HepG2 (cell line): ENCODE measurements at regions not wholly inside any gene's neighbourhood (a gene's known extent, or its start where the extent isn't known, plus 50 kb on each side); places are given as distances from the start of the nearest gene placed in this dataset.
A peak's percentile ranks its signal among the peaks of the same experiment; 100 is the strongest.

Experiments
- ATAD3A ChIP-seq: sonication (generic); formaldehyde crosslinking; IDR thresholded peaks from 2 replicates; pipeline ENCODE4 v1.4.0; 2020; ENCODE audit warnings: missing genetic modification reagents
- CBFB ChIP-seq: sonication (generic); formaldehyde crosslinking; IDR thresholded peaks from 2 replicates; pipeline ENCODE4 v1.4.0; 2020; ENCODE audit warnings: missing genetic modification reagents
- CREBL2 ChIP-seq: sonication (generic); formaldehyde crosslinking; IDR thresholded peaks from 2 replicates; pipeline ENCODE4 v1.8.1; 2023; ENCODE audit warnings: missing genetic modification reagents, mild to moderate bottlenecking, borderline replicate concordance
- DDIT3 ChIP-seq: sonication (generic); formaldehyde crosslinking; IDR thresholded peaks from 2 replicates; pipeline ENCODE4 v1.4.0; 2020; ENCODE audit warnings: mild to moderate bottlenecking, missing genetic modification reagents
- ELF3 ChIP-seq: IDR thresholded peaks from 2 replicates; pipeline ENCODE4 v1.6.1; 2016; ENCODE audit warnings: missing genetic modification reagents, missing compliant biosample characterization
- ERF ChIP-seq: IDR thresholded peaks from 2 replicates; pipeline ENCODE4 v1.6.1; 2018; ENCODE audit warnings: missing biosample characterization, missing genetic modification reagents
- EZH2 ChIP-seq: conservative IDR thresholded peaks from 2 replicates; pipeline ENCODE4 v1.6.1; 2012; ENCODE audit warnings: mild to moderate bottlenecking, low read depth, low read length, moderate library complexity
- GABPB1 ChIP-seq: IDR thresholded peaks from 2 replicates; pipeline ENCODE4 v1.6.1; 2016; ENCODE audit warnings: mild to moderate bottlenecking, missing genetic modification reagents, moderate library complexity, missing compliant biosample characterization
- MIXL1 ChIP-seq: IDR thresholded peaks from 2 replicates; pipeline ENCODE4 v1.6.1; 2016
- NFYB ChIP-seq: sonication (generic); formaldehyde crosslinking; IDR thresholded peaks from 2 replicates; pipeline ENCODE4 v1.4.0; 2020; ENCODE audit warnings: missing genetic modification reagents
- NR2F2 ChIP-seq: IDR thresholded peaks from 2 replicates; pipeline ENCODE4 v1.6.1; 2012; ENCODE audit warnings: low read depth, inconsistent platforms, borderline replicate concordance
- REPIN1 ChIP-seq: sonication (generic); formaldehyde crosslinking; IDR thresholded peaks from 2 replicates; pipeline ENCODE4 v1.8.0; 2022; ENCODE audit warnings: missing genetic modification reagents, low read depth, mild to moderate bottlenecking, borderline replicate concordance
- SIN3A ChIP-seq: IDR thresholded peaks from 2 replicates; pipeline ENCODE4 v1.6.1; 2011; ENCODE audit warnings: low read depth, mild to moderate bottlenecking, control low read depth, low read length, borderline replicate concordance
- SRSF1 ChIP-seq: fragments of 200-400 bp; formaldehyde crosslinking; optimal IDR thresholded peaks from 2 replicates; pipeline ENCODE3; 2017; ENCODE audit warnings: mild to moderate bottlenecking, low read depth, low read length, moderate library complexity
- TBX2 ChIP-seq: sonication (generic); formaldehyde crosslinking; IDR thresholded peaks from 2 replicates; pipeline ENCODE4 v1.5.0; 2020; ENCODE audit warnings: missing genetic modification reagents, mild to moderate bottlenecking, borderline replicate concordance
- TEF ChIP-seq: sonication (generic); formaldehyde crosslinking; IDR thresholded peaks from 2 replicates; pipeline ENCODE4 v1.5.0; 2020; ENCODE audit warnings: missing genetic modification reagents
- TOPORS ChIP-seq: sonication (generic); formaldehyde crosslinking; IDR thresholded peaks from 2 replicates; pipeline ENCODE4 v1.8.0; 2023; ENCODE audit warnings: mild to moderate bottlenecking, missing genetic modification reagents
- YY1 ChIP-seq: IDR thresholded peaks from 2 replicates; pipeline ENCODE4 v1.6.1; 2011; ENCODE audit warnings: low read length, low read depth, moderate library complexity, mild to moderate bottlenecking; ENCODE audit not compliant: insufficient read depth, insufficient replicate concordance
- ZBTB14 ChIP-seq: sonication (generic); formaldehyde crosslinking; IDR thresholded peaks from 2 replicates; pipeline ENCODE4 v1.4.0; 2020; ENCODE audit warnings: missing genetic modification reagents
- ZNF260 ChIP-seq: sonication (generic); formaldehyde crosslinking; IDR thresholded peaks from 2 replicates; pipeline ENCODE4 v1.4.0; 2020; ENCODE audit warnings: missing genetic modification reagents, low read depth, mild to moderate bottlenecking, borderline replicate concordance
- ZNF34 ChIP-seq: sonication (generic); formaldehyde crosslinking; IDR thresholded peaks from 2 replicates; pipeline ENCODE4 v1.4.0; 2020; ENCODE audit warnings: mild to moderate bottlenecking, missing genetic modification reagents, borderline replicate concordance
- ZNF362 ChIP-seq: sonication (generic); formaldehyde crosslinking; IDR thresholded peaks from 2 replicates; pipeline ENCODE4 v1.4.0; 2020; ENCODE audit warnings: missing genetic modification reagents, mild to moderate bottlenecking, borderline replicate concordance
- ZNF431 ChIP-seq: sonication (generic); formaldehyde crosslinking; IDR thresholded peaks from 2 replicates; pipeline ENCODE4 v1.9.0; 2022; ENCODE audit warnings: missing genetic modification reagents, low read depth, mild to moderate bottlenecking, borderline replicate concordance
- ZNF543 ChIP-seq: sonication (generic); formaldehyde crosslinking; IDR thresholded peaks from 2 replicates; pipeline ENCODE4 v1.4.0; 2020; ENCODE audit warnings: mild to moderate bottlenecking, missing genetic modification reagents
- ZNF550 ChIP-seq: sonication (generic); formaldehyde crosslinking; IDR thresholded peaks from 2 replicates; pipeline ENCODE4 v1.4.0; 2020; ENCODE audit warnings: mild to moderate bottlenecking, missing genetic modification reagents, borderline replicate concordance
- ZNF558 ChIP-seq: sonication (generic); formaldehyde crosslinking; IDR thresholded peaks from 2 replicates; pipeline ENCODE4 v1.9.0; 2022; ENCODE audit warnings: mild to moderate bottlenecking, missing genetic modification reagents, borderline replicate concordance

GRCh38 chr1:86811142-86811924 lies 102.6 kb downstream of the SELENOF start (continued):
- no peak for TF ChIP-seq NFYB (CRISPR knock-in tag)
- no peak for TF ChIP-seq SIN3A
- 0 out of 2 replicates have a peak, but pooled peaks have one; percentile 26 for TF ChIP-seq ERF
- TF ChIP-seq ELF3 (CRISPR knock-in tag) = peak; percentile 15; the same call in 1 of the 2 replicates
- TF ChIP-seq CBFB (CRISPR knock-in tag) = no peak
- TF ChIP-seq CREBL2 (CRISPR knock-in tag) = no peak
- no peak for TF ChIP-seq REPIN1 (CRISPR knock-in tag)
- TF ChIP-seq ZNF543 (CRISPR knock-in tag) = 0 out of 2 replicates have a peak, but pooled peaks have one; percentile 25
- TF ChIP-seq ZNF558 (CRISPR knock-in tag) = no peak
- TF ChIP-seq NR2F2 = no peak
- no peak for TF ChIP-seq DDIT3
- no peak for TF ChIP-seq ZNF362
- TF ChIP-seq ZNF34 (CRISPR knock-in tag) = no peak
- TF ChIP-seq TBX2 (CRISPR knock-in tag) = no peak
- TF ChIP-seq TOPORS (CRISPR knock-in tag) = no peak
- no peak for TF ChIP-seq YY1
- TF ChIP-seq GABPB1 (CRISPR knock-in tag) = no peak
- TF ChIP-seq ZBTB14 (CRISPR knock-in tag) = no peak
- no peak for TF ChIP-seq SRSF1
- TF ChIP-seq ZNF260 = no peak
- TF ChIP-seq TEF (CRISPR knock-in tag) = no peak
- TF ChIP-seq ATAD3A (CRISPR knock-in tag) = no peak
- 0 out of 2 replicates have a peak, but pooled peaks have one; percentile 41 for TF ChIP-seq MIXL1 (CRISPR knock-in tag)
- no peak for TF ChIP-seq ZNF431 (CRISPR knock-in tag)
- no peak for TF ChIP-seq ZNF550 (CRISPR knock-in tag)
- TF ChIP-seq EZH2 = no peak
